SK-N-SH (cell line): ENCODE measurements at regions not wholly inside any gene's neighbourhood (a gene's known extent, or its start where the extent isn't known, plus 50 kb on each side); places are given as distances from the start of the nearest gene placed in this dataset.

ENCODE experiments used
- CTCF ChIA-PET: fragments of 300-600, 350-600 bp; formaldehyde crosslinking; extraction: SDS; loops from one replicate; lab custom pipeline; 2021; lab: Yijun Ruan, JAX
- POLR2A ChIA-PET: fragments of 350-600 bp; sonication (Branson Sonifier 250); formaldehyde crosslinking; extraction: SDS; loops from one replicate; lab custom pipeline; 2020; ENCODE audit warnings: antibody characterized with exemption, inconsistent platforms; lab: Yijun Ruan, JAX
- DNase-seq: peaks from one replicate; pipeline ENCODE4 v3.0.0; 2012
- H2AFZ ChIP-seq: fragments of 200-600 bp; sonication (generic); 2 replicates; pipeline ENCODE4 v1.8.1; 2016; ENCODE audit warnings: antibody characterized with exemption, mild to moderate bottlenecking, low read depth
- H3F3A ChIP-seq: fragments of 200-600 bp; sonication (generic); replicated peaks from 2 replicates; pipeline ENCODE3; 2016; ENCODE audit warnings: antibody characterized with exemption, mild to moderate bottlenecking; ENCODE audit not compliant: insufficient read depth
- H3K27ac ChIP-seq, 2 experiments: fragments of 200-500 bp in 1 of 2; fragments of 200-600 bp in 1 of 2; sonication (Bioruptor generic) in 1 of 2; sonication (generic), shearing (Covaris generic) in 1 of 2; 2 replicates each; pipeline versions ENCODE4 v1.5.1 to v1.6.1; 2014 to 2016; ENCODE audit warnings: low read depth in 2 of 2, inconsistent platforms in 1 of 2, low read length in 1 of 2, mild to moderate bottlenecking in 1 of 2, mixed read lengths in 1 of 2
- H3K27me3 ChIP-seq: fragments of 200-600 bp; sonication (generic), shearing (Covaris generic); 2 replicates; pipeline ENCODE4 v1.6.1; 2016; ENCODE audit warnings: mixed run types; ENCODE audit not compliant: insufficient read depth
- H3K36me3 ChIP-seq, 2 experiments: fragments of 200-500 bp in 1 of 2; fragments of 200-600 bp in 1 of 2; sonication (Bioruptor generic) in 1 of 2; sonication (generic) in 1 of 2; replicated peaks in 1 of 2; 2 replicates each; pipeline versions ENCODE3 to v1.5.1; 2014 to 2016; ENCODE audit warnings: low read length in 1 of 2, mild to moderate bottlenecking in 1 of 2; ENCODE audit not compliant: insufficient read depth in 2 of 2, control insufficient read depth in 1 of 2
- H3K4me1 ChIP-seq, 2 experiments: fragments of 200-500 bp in 1 of 2; fragments of 200-600 bp in 1 of 2; sonication (Bioruptor generic) in 1 of 2; sonication (generic), shearing (Covaris generic) in 1 of 2; 2 replicates each; pipeline versions ENCODE4 v1.5.1 to v1.6.1; 2014 to 2016; ENCODE audit warnings: low read depth in 1 of 2, low read length in 1 of 2, mixed run types in 1 of 2; ENCODE audit not compliant: insufficient read depth in 2 of 2, control insufficient read depth in 1 of 2
- H3K4me2 ChIP-seq: fragments of 200-600 bp; sonication (generic), shearing (Covaris generic); 2 replicates; pipeline ENCODE4 v1.6.1; 2017; ENCODE audit warnings: mixed run types
- H3K4me3 ChIP-seq, 2 experiments: fragments of 200-500 bp in 1 of 2; fragments of 200-600 bp in 1 of 2; sonication (Bioruptor generic) in 1 of 2; sonication (generic), shearing (Covaris generic) in 1 of 2; 2 replicates each; pipeline versions ENCODE4 v1.5.1 to v1.8.1; 2014 to 2016; ENCODE audit warnings: low read depth in 2 of 2, inconsistent platforms in 1 of 2, low read length in 1 of 2, mild to moderate bottlenecking in 1 of 2, mixed read lengths in 1 of 2, moderate library complexity in 1 of 2
- H3K79me2 ChIP-seq: fragments of 200-600 bp; sonication (generic); 2 replicates; pipeline ENCODE4 v1.8.1; 2017; ENCODE audit warnings: mild to moderate bottlenecking; ENCODE audit not compliant: insufficient read depth
- H3K9ac ChIP-seq: fragments of 200-600 bp; sonication (generic); 2 replicates; pipeline ENCODE4 v1.6.1; 2017; ENCODE audit warnings: mixed run types
- H3K9me2 ChIP-seq: fragments of 200-600 bp; sonication (generic); 2 replicates; pipeline ENCODE4 v1.6.1; 2017; ENCODE audit warnings: mixed run types
- H3K9me3 ChIP-seq: fragments of 200-600 bp; sonication (generic); 2 replicates; pipeline ENCODE4 v1.6.1; 2017; ENCODE audit warnings: mixed run types, mild to moderate bottlenecking, moderate library complexity
- H4K20me1 ChIP-seq: fragments of 200-600 bp; sonication (generic); 2 replicates; pipeline ENCODE4 v1.6.1; 2017; ENCODE audit warnings: mild to moderate bottlenecking, mixed run types; ENCODE audit not compliant: insufficient read depth
- ELF1 ChIP-seq: IDR thresholded peaks from 2 replicates; pipeline ENCODE4 v1.4.0; 2012
- EP300 ChIP-seq, 2 experiments: IDR thresholded peaks; 2 replicates each; pipeline versions ENCODE4 v1.4.0 to v1.6.1; 2012; ENCODE audit warnings: borderline replicate concordance in 1 of 2, low read depth in 1 of 2, low read length in 1 of 2
- EZH2phosphoT487 ChIP-seq: fragments of 200-600 bp; sonication (generic); IDR thresholded peaks from 2 replicates; pipeline ENCODE4 v1.6.1; 2017; ENCODE audit warnings: low read depth, mixed run types, mild to moderate bottlenecking, antibody characterized with exemption, moderate library complexity, borderline replicate concordance
- FOSL2 ChIP-seq: IDR thresholded peaks from 2 replicates; pipeline ENCODE4 v1.4.0; 2012; ENCODE audit warnings: low read depth, mild to moderate bottlenecking, moderate library complexity, borderline replicate concordance
- FOXM1 ChIP-seq: IDR thresholded peaks from 2 replicates; pipeline ENCODE4 v1.4.0; 2012; ENCODE audit warnings: low read depth, mild to moderate bottlenecking
- MAX ChIP-seq: IDR thresholded peaks from 2 replicates; pipeline ENCODE4 v1.4.0; 2012; ENCODE audit warnings: low read depth
- MEF2A ChIP-seq: IDR thresholded peaks from 2 replicates; pipeline ENCODE4 v1.4.0; 2012; ENCODE audit warnings: low read depth, borderline replicate concordance
- MXI1 ChIP-seq: IDR thresholded peaks from 2 replicates; pipeline ENCODE4 v1.6.1; 2012; ENCODE audit warnings: mild to moderate bottlenecking, low read depth, low read length, improper control_type of control experiment
- NFIC ChIP-seq: IDR thresholded peaks from 2 replicates; pipeline ENCODE4 v1.4.0; 2012; ENCODE audit warnings: borderline replicate concordance
- NRF1 ChIP-seq: IDR thresholded peaks from 2 replicates; pipeline ENCODE4 v1.6.1; 2012; ENCODE audit warnings: low read depth, mild to moderate bottlenecking, low read length
- POLR2AphosphoS5 ChIP-seq: IDR thresholded peaks from 2 replicates; pipeline ENCODE4 v1.6.1; 2012; ENCODE audit warnings: low read depth, low read length
- RAD21 ChIP-seq: IDR thresholded peaks from 2 replicates; pipeline ENCODE4 v1.6.1; 2012; ENCODE audit warnings: mild to moderate bottlenecking, low read length
- RCOR1 ChIP-seq: fragments of 150-350 bp; IDR thresholded peaks from 2 replicates; pipeline ENCODE4 v1.6.1; 2017; ENCODE audit warnings: antibody characterized with exemption, low read length
- RFX5 ChIP-seq: IDR thresholded peaks from 2 replicates; pipeline ENCODE4 v1.6.1; 2012; ENCODE audit warnings: mild to moderate bottlenecking, improper control_type of control experiment, low read length
- RXRA ChIP-seq: IDR thresholded peaks from 2 replicates; pipeline ENCODE4 v1.4.0; 2012; ENCODE audit warnings: low read depth, mild to moderate bottlenecking, borderline replicate concordance
- SMC3 ChIP-seq: IDR thresholded peaks from 2 replicates; pipeline ENCODE4 v1.6.1; 2012; ENCODE audit warnings: low read depth, low read length, improper control_type of control experiment
- TAF1 ChIP-seq: IDR thresholded peaks from 2 replicates; pipeline ENCODE4 v1.6.1; 2012; ENCODE audit warnings: low read depth, mild to moderate bottlenecking, low read length, moderate library complexity, borderline replicate concordance
- TCF12 ChIP-seq: IDR thresholded peaks from 2 replicates; pipeline ENCODE4 v1.4.0; 2012
- TEAD4 ChIP-seq: IDR thresholded peaks from 2 replicates; pipeline ENCODE4 v1.4.0; 2012; ENCODE audit warnings: mild to moderate bottlenecking, borderline replicate concordance; ENCODE audit not compliant: insufficient read depth
- USF1 ChIP-seq: IDR thresholded peaks from 2 replicates; pipeline ENCODE4 v1.4.0; 2012; ENCODE audit warnings: low read depth, borderline replicate concordance
- USF2 ChIP-seq: fragments of 150-350 bp; IDR thresholded peaks from 2 replicates; pipeline ENCODE4 v1.6.1; 2017; ENCODE audit warnings: antibody characterized with exemption, low read length, low read depth, borderline replicate concordance
- YY1 ChIP-seq: IDR thresholded peaks from 2 replicates; pipeline ENCODE4 v1.4.0; 2012; ENCODE audit warnings: low read depth, mild to moderate bottlenecking
- WGBS: methylation state at CpG from one replicate; pipeline ENCODE4 v1.1.6; 2017; ENCODE audit warnings: low lambda C conversion rate; 5-methylcytosine and 5-hydroxymethylcytosine counted together

- H2AFZ ChIP-seq, result no peak overlapping the region
- H3K4me2 ChIP-seq, result no peak overlapping the region
- no peaks in the 10 kb centered on the region for H3K4me1 ChIP-seq
- 49% methylated on average over 10 of the region's 10 CpGs for WGBS
- H3K4me3 ChIP-seq, result no peak overlapping the region
- TF ChIP-seq YY1 (no peak), EZH2phosphoT487 (no peak), NRF1 (no peak), SMC3 (no peak), TAF1 (no peak), MEF2A (no peak), EP300 (IDR thresholded peaks at IDR 0.05; ENCODE audit: borderline replicate concordance in 1 of 2, low read depth in 1 of 2, low read length in 1 of 2) (no peak), NFIC (no peak), TCF12 (no peak), MXI1 (no peak), POLR2AphosphoS5 (no peak), RCOR1 (no peak), RFX5 (no peak), USF2 (no peak), ELF1 (no peak), RAD21 (no peak), FOXM1 (no peak), FOSL2 (no peak)
- H3K9ac ChIP-seq, result no peak overlapping the region
- no peak overlapping the region for H3K27ac ChIP-seq
- H3F3A ChIP-seq, result no peaks in the 10 kb centered on the region
- DNase-seq, result no peak
- no peaks in the 10 kb centered on the region for H4K20me1 ChIP-seq
- no peaks in the 10 kb centered on the region for H3K79me2 ChIP-seq
- no peaks in the 10 kb centered on the region for H3K27me3 ChIP-seq
- ChIA-PET CTCF (interaction anchor here (0.8 kb wide), 1 partner anchor 291 kb away, joined by 3 read pairs; no protein-coding TSS in a partner anchor), POLR2A (no interaction called here)
- H3K9me2 ChIP-seq, result no peaks in the 10 kb centered on the region
- no peaks in the 10 kb centered on the region for H3K9me3 ChIP-seq
- H3K36me3 ChIP-seq, result no peaks in the 10 kb centered on the region
Measured at GRCh38 chr16:9429646-9430330, 338.3 kb downstream of the HAPSTR1 start.

- no peak overlapping the region for H3K4me2 ChIP-seq
- no peak overlapping the region for H3K9ac ChIP-seq
- no peak for DNase-seq
- H4K20me1 ChIP-seq, result no peaks in the 10 kb centered on the region
- H3F3A ChIP-seq, result no peaks in the 10 kb centered on the region
- H3K79me2 ChIP-seq, result no peaks in the 10 kb centered on the region
- POLR2A ChIA-PET, result no interaction called here
- H3K4me3 ChIP-seq, result no peak overlapping the region
- H3K27me3 ChIP-seq, result no peaks in the 10 kb centered on the region
- no peak overlapping the region for H2AFZ ChIP-seq
- H3K9me2 ChIP-seq, result no peaks in the 10 kb centered on the region
- no peak overlapping the region for H3K27ac ChIP-seq
- CTCF ChIA-PET, result no interaction called here
- H3K9me3 ChIP-seq, result no peaks in the 10 kb centered on the region
- no peaks in the 10 kb centered on the region; a peak in 1 of 4 replicates for H3K4me1 ChIP-seq
- WGBS, result 31% methylated on average over 2 of the region's 2 CpGs
- H3K36me3 ChIP-seq, result no peaks in the 10 kb centered on the region
- TF ChIP-seq RAD21 (no peak), RXRA (no peak), TEAD4 (no peak), POLR2AphosphoS5 (no peak), EP300 (IDR thresholded peaks at IDR 0.05; ENCODE audit: borderline replicate concordance in 1 of 2, low read depth in 1 of 2, low read length in 1 of 2) (no peak), FOSL2 (no peak), USF1 (no peak), USF2 (no peak), NRF1 (no peak), MAX (no peak), MXI1 (no peak), RCOR1 (no peak)
Measured at GRCh38 chr16:9434659-9435058, 343.2 kb downstream of the HAPSTR1 start.
